Breast epithelium (tissue), 4 donors: ENCODE measurements at regions not wholly inside any gene's neighbourhood (a gene's known extent, or its start where the extent isn't known, plus 50 kb on each side); places are given as distances from the start of the nearest gene placed in this dataset.

ENCODE experiments used
- DNase-seq, 2 donors: peaks; one replicate each; pipeline ENCODE4 v3.0.0-alpha.2; 2019; ENCODE audit warnings: low spot score in 2 of 2
- H3K27ac ChIP-seq, 2 donors: fragments of 200-600 bp; sonication (generic) in 1 of 2; one replicate each; pipeline ENCODE4 v1.5.1; 2016 to 2019; ENCODE audit warnings: mild to moderate bottlenecking in 1 of 2
- H3K27me3 ChIP-seq, 2 donors: fragments of 200-600 bp; sonication (generic) in 1 of 2; one replicate each; pipeline versions ENCODE4 v1.5.1 to v1.6.0; 2017 to 2019; ENCODE audit warnings: control low read depth in 1 of 2, mild to moderate bottlenecking in 1 of 2
- H3K36me3 ChIP-seq: fragments of 200-600 bp; one replicate; pipeline ENCODE4 v1.5.1; 2019
- H3K4me1 ChIP-seq, 2 donors: fragments of 200-600 bp; sonication (generic); one replicate each; pipeline ENCODE4 v1.5.1; 2016 to 2019; ENCODE audit warnings: control low read depth in 1 of 2
- H3K4me3 ChIP-seq, 3 donors: fragments of 200-600 bp; sonication (generic); 1 replicate in 2 of 3; 2 replicates in 1 of 3; pipeline ENCODE4 v1.5.1; 2016 to 2019; ENCODE audit warnings: mild to moderate bottlenecking in 3 of 3, moderate library complexity in 2 of 3
- H3K9me3 ChIP-seq, 2 donors: fragments of 200-600 bp; sonication (generic) in 1 of 2; one replicate each; pipeline ENCODE4 v1.5.1; 2016 to 2019; ENCODE audit warnings: control low read depth in 1 of 2
- CTCF ChIP-seq, 3 donors: fragments of 450-650 bp; IDR thresholded peaks; one replicate each; pipeline ENCODE4 v1.5.1; 2016 to 2017; ENCODE audit warnings: antibody characterized with exemption in 3 of 3, mild to moderate bottlenecking in 3 of 3, moderate library complexity in 3 of 3
- POLR2A ChIP-seq: fragments of 450-650 bp; IDR thresholded peaks from one replicate; pipeline ENCODE4 v1.6.1; 2016; ENCODE audit warnings: antibody characterized with exemption, mild to moderate bottlenecking, moderate library complexity
- POLR2AphosphoS5 ChIP-seq, 3 donors: sonication (generic); formaldehyde crosslinking; IDR thresholded peaks; one replicate each; pipeline ENCODE4 v1.6.1; 2017; ENCODE audit warnings: antibody characterized with exemption in 3 of 3
- intact Hi-C: fragments of 100-400 bp; cut with DNase I; formaldehyde crosslinking; loops from one replicate; pipeline ENCODE4 v1.15.1; 2023; ENCODE audit warnings: low total_unique reads

GRCh38 chr22:48237466-48238283, 1475.2 kb downstream of the TBC1D22A start:
- no peak overlapping the region for H3K27ac ChIP-seq
- peaks cover 0 to 3% of the 10 kb centered on the region in 2 donors for H3K27me3 ChIP-seq
- peaks cover 8 to 9% of the 10 kb centered on the region in 2 donors for H3K9me3 ChIP-seq
- no peaks in the 10 kb centered on the region for H3K4me1 ChIP-seq
- no peaks in the 10 kb centered on the region for H3K36me3 ChIP-seq
- H3K4me3 ChIP-seq = no peak overlapping the region
- intact Hi-C loops = no loop called here
- DNase-seq = no peak
- TF ChIP-seq POLR2AphosphoS5 (IDR thresholded peaks at IDR 0.05) = no peak

- Histone ChIP-seq H3K4me3 (no peak overlapping the region), H3K9me3 (peaks cover 9% of the 10 kb centered on the region in 2 donors), H3K36me3 (no peaks in the 10 kb centered on the region), H3K27ac (no peak overlapping the region), H3K4me1 (no peaks in the 10 kb centered on the region), H3K27me3 (peaks cover 0 to 3% of the 10 kb centered on the region in 2 donors)
- DNase-seq = no peak
- intact Hi-C loops = no loop called here
- no peak for TF ChIP-seq CTCF (IDR thresholded peaks at IDR 0.05)
- no peak for TF ChIP-seq POLR2AphosphoS5 (IDR thresholded peaks at IDR 0.05)
- TF ChIP-seq POLR2A = no peak
Measured at GRCh38 chr22:48236261-48236660, 1473.8 kb downstream of the TBC1D22A start.

- Histone ChIP-seq H3K4me1 (no peaks in the 10 kb centered on the region), H3K36me3 (no peaks in the 10 kb centered on the region), H3K27me3 (peaks cover 0 to 3% of the 10 kb centered on the region in 2 donors), H3K4me3 (no peak overlapping the region), H3K9me3 (peaks cover 9 to 12% of the 10 kb centered on the region in 2 donors), H3K27ac (no peak overlapping the region)
- intact Hi-C loops = no loop called here
- no peak for DNase-seq
- TF ChIP-seq POLR2A = no peak
- TF ChIP-seq POLR2AphosphoS5 (IDR thresholded peaks at IDR 0.05) = no peak
- TF ChIP-seq CTCF (IDR thresholded peaks at IDR 0.05) = no peak
Measured at GRCh38 chr22:48235744-48236143, 1473.3 kb downstream of the TBC1D22A start.

GRCh38 chr22:48234011-48234410, 1471.6 kb downstream of the TBC1D22A start:
- TF ChIP-seq CTCF (IDR thresholded peaks at IDR 0.05) = no peak
- no peak for TF ChIP-seq POLR2A
- no peak for TF ChIP-seq POLR2AphosphoS5 (IDR thresholded peaks at IDR 0.05)
- no peak for DNase-seq
- intact Hi-C loops = no loop called here
- Histone ChIP-seq H3K9me3 (peaks cover 9 to 13% of the 10 kb centered on the region in 2 donors), H3K36me3 (no peaks in the 10 kb centered on the region), H3K4me1 (no peaks in the 10 kb centered on the region), H3K27ac (no peak overlapping the region), H3K4me3 (no peak overlapping the region), H3K27me3 (no peaks in the 10 kb centered on the region)

- no peaks in the 10 kb centered on the region for H3K4me1 ChIP-seq
- DNase-seq = no peak
- no peak for TF ChIP-seq POLR2A
- TF ChIP-seq CTCF (IDR thresholded peaks at IDR 0.05) = no peak
- H3K4me3 ChIP-seq = no peak overlapping the region
- H3K36me3 ChIP-seq = no peaks in the 10 kb centered on the region
- H3K9me3 ChIP-seq = peaks cover 9 to 13% of the 10 kb centered on the region in 2 donors
- intact Hi-C loops = no loop called here
- H3K27ac ChIP-seq = no peak overlapping the region
- H3K27me3 ChIP-seq = peaks cover 0 to 2% of the 10 kb centered on the region in 2 donors
Measured at GRCh38 chr22:48233586-48233985, 1471.1 kb downstream of the TBC1D22A start.
